Astrocyte (in vitro differentiated cells and primary cell): ENCODE measurements at regions not wholly inside any gene's neighbourhood (a gene's known extent, or its start where the extent isn't known, plus 50 kb on each side); places are given as distances from the start of the nearest gene placed in this dataset.

Experiments used
- EZH2 ChIP-seq: IDR thresholded peaks from 2 replicates; pipeline ENCODE4 v1.6.1; 2012; ENCODE audit warnings: mild to moderate bottlenecking, low read length, inconsistent platforms; ENCODE audit not compliant: insufficient read depth
- TF ChIP-seq, protein P1 (sequence below): IDR thresholded peaks from 2 replicates; pipeline ENCODE4 v1.5.1; 2011; ENCODE audit warnings: low read depth, mild to moderate bottlenecking, inconsistent platforms, low read length, moderate library complexity; ENCODE audit not compliant: insufficient read depth

DNA sequence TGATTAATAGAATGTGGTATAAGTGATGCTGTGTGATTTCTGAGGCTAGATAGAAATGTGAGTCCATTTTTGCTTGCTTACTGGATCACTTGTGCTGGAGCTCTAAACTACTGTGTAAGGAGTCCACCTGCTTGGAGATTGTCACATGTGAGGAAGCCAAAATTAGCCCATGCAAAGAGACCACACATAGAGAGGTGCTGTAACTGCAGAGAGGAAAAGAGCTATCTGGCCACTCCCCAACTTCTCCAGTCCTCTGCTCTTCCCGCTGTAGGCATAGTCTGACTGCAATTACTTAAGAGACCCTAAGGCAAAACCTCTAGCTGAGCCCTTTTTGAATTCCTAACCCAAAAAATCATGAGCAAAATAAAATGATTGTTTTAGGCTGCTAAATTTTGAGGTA, 120.6 kb upstream of the FBXO11 start:
- TF ChIP-seq, protein P1, sequence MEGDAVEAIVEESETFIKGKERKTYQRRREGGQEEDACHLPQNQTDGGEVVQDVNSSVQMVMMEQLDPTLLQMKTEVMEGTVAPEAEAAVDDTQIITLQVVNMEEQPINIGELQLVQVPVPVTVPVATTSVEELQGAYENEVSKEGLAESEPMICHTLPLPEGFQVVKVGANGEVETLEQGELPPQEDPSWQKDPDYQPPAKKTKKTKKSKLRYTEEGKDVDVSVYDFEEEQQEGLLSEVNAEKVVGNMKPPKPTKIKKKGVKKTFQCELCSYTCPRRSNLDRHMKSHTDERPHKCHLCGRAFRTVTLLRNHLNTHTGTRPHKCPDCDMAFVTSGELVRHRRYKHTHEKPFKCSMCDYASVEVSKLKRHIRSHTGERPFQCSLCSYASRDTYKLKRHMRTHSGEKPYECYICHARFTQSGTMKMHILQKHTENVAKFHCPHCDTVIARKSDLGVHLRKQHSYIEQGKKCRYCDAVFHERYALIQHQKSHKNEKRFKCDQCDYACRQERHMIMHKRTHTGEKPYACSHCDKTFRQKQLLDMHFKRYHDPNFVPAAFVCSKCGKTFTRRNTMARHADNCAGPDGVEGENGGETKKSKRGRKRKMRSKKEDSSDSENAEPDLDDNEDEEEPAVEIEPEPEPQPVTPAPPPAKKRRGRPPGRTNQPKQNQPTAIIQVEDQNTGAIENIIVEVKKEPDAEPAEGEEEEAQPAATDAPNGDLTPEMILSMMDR: no peak
- TF ChIP-seq EZH2: no peak
